NB4 (cell line): ENCODE measurements at regions not wholly inside any gene's neighbourhood (a gene's known extent, or its start where the extent isn't known, plus 50 kb on each side); places are given as distances from the start of the nearest gene placed in this dataset.

Experiments used
- CTCF ChIP-seq: IDR thresholded peaks from one replicate; pipeline ENCODE4 v1.5.1; 2012; ENCODE audit warnings: low read depth, low read length
- MAX ChIP-seq: IDR thresholded peaks from 2 replicates; pipeline ENCODE4 v1.6.1; 2011; ENCODE audit warnings: low read depth, low read length
- MYC ChIP-seq: IDR thresholded peaks from 2 replicates; pipeline ENCODE4 v1.6.1; 2011; ENCODE audit warnings: low read depth, low read length
- POLR2A ChIP-seq: IDR thresholded peaks from 2 replicates; pipeline ENCODE4 v1.6.1; 2011; ENCODE audit warnings: mild to moderate bottlenecking; ENCODE audit not compliant: insufficient read length; ENCODE audit errors: extremely low read depth

GRCh38 chr6:14270142-14270893, 152.7 kb downstream of the CD83 start:
- TF ChIP-seq CTCF (no peak), POLR2A (no peak), MYC (no peak), MAX (no peak)
